ENCODE measurements at regions not wholly inside any gene's neighbourhood (a gene's known extent, or its start where the extent isn't known, plus 50 kb on each side); places are given as distances from the start of the nearest gene placed in this dataset.

- TF ChIP-seq, protein P1, sequence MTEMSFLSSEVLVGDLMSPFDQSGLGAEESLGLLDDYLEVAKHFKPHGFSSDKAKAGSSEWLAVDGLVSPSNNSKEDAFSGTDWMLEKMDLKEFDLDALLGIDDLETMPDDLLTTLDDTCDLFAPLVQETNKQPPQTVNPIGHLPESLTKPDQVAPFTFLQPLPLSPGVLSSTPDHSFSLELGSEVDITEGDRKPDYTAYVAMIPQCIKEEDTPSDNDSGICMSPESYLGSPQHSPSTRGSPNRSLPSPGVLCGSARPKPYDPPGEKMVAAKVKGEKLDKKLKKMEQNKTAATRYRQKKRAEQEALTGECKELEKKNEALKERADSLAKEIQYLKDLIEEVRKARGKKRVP (CRISPR knock-in tag; IDR thresholded peaks at IDR 0.05): peak in 1 of 2 experiments; percentile 92; a peak in 2 of 4 replicates
- TF ChIP-seq XBP1 (CRISPR knock-in tag; IDR thresholded peaks at IDR 0.05) (no peak), STAT6 (CRISPR knock-in tag; IDR thresholded peaks at IDR 0.05; ENCODE audit: borderline replicate concordance) (no peak), SOX13 (IDR thresholded peaks at IDR 0.05) (no peak), SOX13 (CRISPR knock-in tag; conservative IDR thresholded peaks at IDR 0.05 in 1 of 2, IDR thresholded peaks at IDR 0.05 in 1 of 2) (peak in 1 of 2 experiments; percentile 15; a peak in 1 of 4 replicates), THYN1 (CRISPR knock-in tag; IDR thresholded peaks at IDR 0.05; ENCODE audit: borderline replicate concordance, low read depth) (no peak), MIER2 (CRISPR knock-in tag; IDR thresholded peaks at IDR 0.05) (no peak), SMAD3 (CRISPR knock-in tag; IDR thresholded peaks at IDR 0.05) (no peak), ZFY (CRISPR knock-in tag; IDR thresholded peaks at IDR 0.05) (no peak), SMC3 (IDR thresholded peaks at IDR 0.05; ENCODE audit: low read length) (no peak), GPN1 (CRISPR knock-in tag; IDR thresholded peaks at IDR 0.05; ENCODE audit: borderline replicate concordance) (no peak), KLF12 (CRISPR knock-in tag; IDR thresholded peaks at IDR 0.05; ENCODE audit: borderline replicate concordance) (no peak)
- TF ChIP-seq, protein P2, sequence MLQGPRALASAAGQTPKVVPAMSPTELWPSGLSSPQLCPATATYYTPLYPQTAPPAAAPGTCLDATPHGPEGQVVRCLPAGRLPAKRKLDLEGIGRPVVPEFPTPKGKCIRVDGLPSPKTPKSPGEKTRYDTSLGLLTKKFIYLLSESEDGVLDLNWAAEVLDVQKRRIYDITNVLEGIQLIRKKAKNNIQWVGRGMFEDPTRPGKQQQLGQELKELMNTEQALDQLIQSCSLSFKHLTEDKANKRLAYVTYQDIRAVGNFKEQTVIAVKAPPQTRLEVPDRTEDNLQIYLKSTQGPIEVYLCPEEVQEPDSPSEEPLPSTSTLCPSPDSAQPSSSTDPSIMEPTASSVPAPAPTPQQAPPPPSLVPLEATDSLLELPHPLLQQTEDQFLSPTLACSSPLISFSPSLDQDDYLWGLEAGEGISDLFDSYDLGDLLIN (CRISPR knock-in tag; IDR thresholded peaks at IDR 0.05; ENCODE audit: borderline replicate concordance): no peak
- TF ChIP-seq, protein P3, sequence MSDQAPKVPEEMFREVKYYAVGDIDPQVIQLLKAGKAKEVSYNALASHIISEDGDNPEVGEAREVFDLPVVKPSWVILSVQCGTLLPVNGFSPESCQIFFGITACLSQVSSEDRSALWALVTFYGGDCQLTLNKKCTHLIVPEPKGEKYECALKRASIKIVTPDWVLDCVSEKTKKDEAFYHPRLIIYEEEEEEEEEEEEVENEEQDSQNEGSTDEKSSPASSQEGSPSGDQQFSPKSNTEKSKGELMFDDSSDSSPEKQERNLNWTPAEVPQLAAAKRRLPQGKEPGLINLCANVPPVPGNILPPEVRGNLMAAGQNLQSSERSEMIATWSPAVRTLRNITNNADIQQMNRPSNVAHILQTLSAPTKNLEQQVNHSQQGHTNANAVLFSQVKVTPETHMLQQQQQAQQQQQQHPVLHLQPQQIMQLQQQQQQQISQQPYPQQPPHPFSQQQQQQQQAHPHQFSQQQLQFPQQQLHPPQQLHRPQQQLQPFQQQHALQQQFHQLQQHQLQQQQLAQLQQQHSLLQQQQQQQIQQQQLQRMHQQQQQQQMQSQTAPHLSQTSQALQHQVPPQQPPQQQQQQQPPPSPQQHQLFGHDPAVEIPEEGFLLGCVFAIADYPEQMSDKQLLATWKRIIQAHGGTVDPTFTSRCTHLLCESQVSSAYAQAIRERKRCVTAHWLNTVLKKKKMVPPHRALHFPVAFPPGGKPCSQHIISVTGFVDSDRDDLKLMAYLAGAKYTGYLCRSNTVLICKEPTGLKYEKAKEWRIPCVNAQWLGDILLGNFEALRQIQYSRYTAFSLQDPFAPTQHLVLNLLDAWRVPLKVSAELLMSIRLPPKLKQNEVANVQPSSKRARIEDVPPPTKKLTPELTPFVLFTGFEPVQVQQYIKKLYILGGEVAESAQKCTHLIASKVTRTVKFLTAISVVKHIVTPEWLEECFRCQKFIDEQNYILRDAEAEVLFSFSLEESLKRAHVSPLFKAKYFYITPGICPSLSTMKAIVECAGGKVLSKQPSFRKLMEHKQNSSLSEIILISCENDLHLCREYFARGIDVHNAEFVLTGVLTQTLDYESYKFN (CRISPR knock-in tag; conservative IDR thresholded peaks at IDR 0.05): 0 out of 2 replicates have a peak, but pooled peaks have one; percentile 12
Measured at GRCh38 chr4:74627504-74627903, 166.8 kb downstream of the BTC start (continued).
